Ovary (tissue), 3 donors: ENCODE measurements at regions not wholly inside any gene's neighbourhood (a gene's known extent, or its start where the extent isn't known, plus 50 kb on each side); places are given as distances from the start of the nearest gene placed in this dataset.

Source experiments
- CTCF ChIP-seq, 3 donors: fragments of 450-650 bp in 2 of 3; fragments of 200-600 bp in 1 of 3; IDR thresholded peaks; one replicate each; pipeline versions ENCODE4 v1.5.1 to v1.8.0; 2016 to 2022; ENCODE audit warnings: antibody characterized with exemption in 3 of 3, mild to moderate bottlenecking in 1 of 3
- EP300 ChIP-seq: sonication (generic); formaldehyde crosslinking; IDR thresholded peaks from one replicate; pipeline ENCODE4 v1.6.1; 2017; ENCODE audit warnings: antibody characterized with exemption
- POLR2A ChIP-seq: fragments of 450-650 bp; IDR thresholded peaks from one replicate; pipeline ENCODE4 v1.6.1; 2017; ENCODE audit warnings: antibody characterized with exemption, mild to moderate bottlenecking, moderate library complexity
- donor health status: DM: no; HTN: no; CAD: no.

- TF ChIP-seq CTCF (IDR thresholded peaks at IDR 0.05) (no peak), EP300 (no peak), POLR2A (no peak)
Measured at GRCh38 chr12:61915420-61915819, 344.8 kb upstream of the USP15 start.
